Activated CD4-positive, alpha-beta memory T cell treated with anti-CD3 and anti-CD28 coated beads, Interleukin-2, amount 10 ng/mL, durations not matched to agents 7 days and 5 days (primary cell): ENCODE measurements at regions not wholly inside any gene's neighbourhood (a gene's known extent, or its start where the extent isn't known, plus 50 kb on each side); places are given as distances from the start of the nearest gene placed in this dataset.

Experiments
- CTCF ChIA-PET: fragments of 350-600 bp; sonication (Branson Sonifier 250); formaldehyde crosslinking; loops from one replicate; lab custom pipeline; 2021; ENCODE audit warnings: antibody characterized with exemption, inconsistent platforms; lab: Charles Lee
- POLR2A ChIA-PET: fragments of 350-600 bp; sonication (Branson Sonifier 250); formaldehyde crosslinking; loops from one replicate; lab custom pipeline; 2021; ENCODE audit warnings: antibody characterized with exemption; lab: Charles Lee
- DNase-seq: peaks from one replicate; pipeline ENCODE4 v3.0.0-alpha.2; 2020
- H3K27ac Mint-ChIP-seq: one replicate; pipeline ENCODE4 v1.8.0; 2021; ENCODE audit warnings: mild to moderate bottlenecking, mixed read lengths
- H3K27me3 Mint-ChIP-seq: one replicate; pipeline ENCODE4 v1.8.0; 2021; ENCODE audit warnings: mixed read lengths
- H3K36me3 Mint-ChIP-seq: one replicate; pipeline ENCODE4 v1.8.0; 2021; ENCODE audit warnings: low read depth, mixed read lengths
- H3K4me1 Mint-ChIP-seq: one replicate; pipeline ENCODE4 v1.8.0; 2021; ENCODE audit warnings: mixed read lengths
- H3K4me3 Mint-ChIP-seq: one replicate; pipeline ENCODE4 v1.8.0; 2021; ENCODE audit warnings: mild to moderate bottlenecking, mixed read lengths
- H3K9me3 Mint-ChIP-seq: one replicate; pipeline ENCODE4 v1.8.0; 2021; ENCODE audit warnings: mixed read lengths

DNA sequence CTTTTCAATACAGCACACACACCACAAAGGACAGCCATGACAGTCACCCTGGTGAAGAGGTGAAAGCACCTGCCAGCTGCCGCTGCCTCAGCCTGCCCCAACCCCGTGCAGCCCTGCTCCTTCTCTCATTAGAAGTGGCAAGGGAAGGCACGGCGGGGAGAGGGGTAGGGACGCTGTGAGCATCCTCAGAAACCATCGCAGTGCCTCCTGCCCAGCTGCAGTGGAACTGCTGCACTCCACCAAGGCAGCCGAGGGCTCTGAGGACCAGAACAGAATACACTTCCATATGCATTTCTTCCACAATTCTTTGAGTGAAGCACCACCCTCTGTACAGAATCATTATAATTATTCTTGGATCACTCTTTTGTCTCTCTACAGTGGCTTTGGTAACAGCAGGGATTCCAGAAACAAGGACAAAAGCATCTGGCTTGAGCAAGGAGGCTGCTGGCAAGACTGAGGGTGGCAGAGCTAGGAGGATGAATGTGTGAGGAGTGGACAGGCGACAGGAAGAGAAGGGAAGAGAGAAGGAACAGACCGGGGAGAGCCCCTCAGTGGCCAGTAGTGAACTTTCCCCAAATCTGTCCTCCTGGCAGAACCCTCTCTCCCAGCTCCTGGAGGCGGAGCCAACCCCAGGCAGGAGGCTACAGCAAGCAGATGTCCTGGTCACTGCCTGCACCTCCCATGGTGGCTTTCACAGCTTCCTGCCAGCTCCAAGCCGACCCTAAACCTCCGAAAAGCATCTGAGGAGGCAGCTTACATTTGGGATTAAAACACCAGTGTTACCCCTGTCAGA, 73.2 kb downstream of the MTNR1A start:
- Mint-ChIP-seq H3K27me3 (no peaks in the 10 kb centered on the region), H3K27ac (no peak overlapping the region), H3K9me3 (no peaks in the 10 kb centered on the region), H3K4me3 (no peak overlapping the region), H3K36me3 (no peaks in the 10 kb centered on the region), H3K4me1 (no peaks in the 10 kb centered on the region)
- POLR2A ChIA-PET = no interaction called here
- CTCF ChIA-PET = no interaction called here
- no peak for DNase-seq

DNA sequence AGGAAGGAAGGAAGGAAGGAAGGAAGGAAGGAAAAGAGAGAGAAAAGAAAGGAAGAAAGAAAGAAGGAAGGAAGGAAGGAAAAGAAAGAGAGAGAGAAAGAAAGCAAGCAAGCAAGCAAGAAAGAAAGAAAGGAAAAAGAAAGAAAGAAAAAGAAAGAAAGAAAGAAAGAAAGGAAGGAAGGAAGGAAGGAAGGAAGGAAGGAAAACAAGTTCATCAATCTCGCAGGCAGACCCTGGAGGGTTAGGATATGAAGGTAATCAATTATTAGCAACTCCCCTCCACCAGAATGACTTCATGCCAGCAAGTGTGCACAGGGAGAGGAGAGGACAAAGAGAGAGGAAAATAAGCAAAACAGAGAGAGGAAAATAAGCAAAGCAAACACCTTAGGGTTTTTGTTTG, 80.2 kb downstream of the MTNR1A start:
- no peak for DNase-seq
- no peaks in the 10 kb centered on the region for H3K4me1 Mint-ChIP-seq
- no peak overlapping the region for H3K27ac Mint-ChIP-seq
- H3K9me3 Mint-ChIP-seq = no peaks in the 10 kb centered on the region
- no peaks in the 10 kb centered on the region for H3K36me3 Mint-ChIP-seq
- ChIA-PET POLR2A (no interaction called here), CTCF (no interaction called here)
- no peak overlapping the region for H3K4me3 Mint-ChIP-seq
- no peaks in the 10 kb centered on the region for H3K27me3 Mint-ChIP-seq

DNA sequence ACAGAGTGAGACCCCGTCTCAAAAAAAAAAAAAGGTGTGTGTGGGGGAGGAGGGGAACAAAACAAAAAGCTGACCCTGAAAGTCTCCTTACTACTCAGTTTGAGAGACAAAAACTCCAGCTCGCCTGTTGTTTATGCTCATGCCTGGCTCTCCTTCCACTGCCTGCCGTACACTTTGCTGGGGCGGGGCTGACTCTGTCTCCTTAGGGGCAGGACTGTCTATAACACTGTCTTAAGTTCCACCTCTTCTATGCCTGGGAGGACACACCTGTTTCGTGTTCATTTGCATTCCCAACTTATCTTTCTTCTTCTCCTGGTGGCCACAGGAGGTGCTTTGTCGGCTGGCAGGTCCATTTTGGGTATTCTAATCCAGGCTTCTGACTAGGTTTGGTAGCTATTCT, 81.4 kb downstream of the MTNR1A start:
- Mint-ChIP-seq H3K36me3 (no peaks in the 10 kb centered on the region), H3K27ac (no peak overlapping the region), H3K9me3 (no peaks in the 10 kb centered on the region), H3K4me3 (no peak overlapping the region), H3K27me3 (no peaks in the 10 kb centered on the region), H3K4me1 (no peaks in the 10 kb centered on the region)
- ChIA-PET CTCF (interaction anchor here (1.1 kb wide), 1 partner anchor 113 kb away, joined by 4 read pairs; no protein-coding TSS in a partner anchor), POLR2A (no interaction called here)
- no peak for DNase-seq

DNA sequence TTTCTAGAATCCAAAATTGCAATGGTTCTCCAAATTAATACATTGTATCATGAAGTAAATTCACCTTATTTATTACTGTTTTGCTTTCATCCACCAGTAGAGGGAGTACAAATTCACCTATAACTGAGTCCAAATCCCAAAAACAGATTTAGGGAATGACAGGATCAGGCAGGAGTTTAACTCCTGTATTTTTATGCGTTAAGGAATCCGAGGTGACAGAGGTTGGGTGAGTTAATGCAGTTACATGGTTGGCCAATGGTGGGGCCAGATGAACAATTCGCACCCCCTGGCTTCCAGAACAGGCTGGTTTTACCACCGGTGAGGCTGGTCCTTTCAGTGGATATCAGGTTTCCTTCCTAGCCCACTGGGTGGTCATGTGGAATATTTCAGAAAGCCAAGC, 82.4 kb downstream of the MTNR1A start:
- no peak overlapping the region for H3K27ac Mint-ChIP-seq
- no peaks in the 10 kb centered on the region for H3K27me3 Mint-ChIP-seq
- H3K36me3 Mint-ChIP-seq = no peaks in the 10 kb centered on the region
- POLR2A ChIA-PET = no interaction called here
- CTCF ChIA-PET = no interaction called here
- no peak overlapping the region for H3K4me3 Mint-ChIP-seq
- no peak for DNase-seq
- no peaks in the 10 kb centered on the region for H3K4me1 Mint-ChIP-seq
- H3K9me3 Mint-ChIP-seq = no peaks in the 10 kb centered on the region

DNA sequence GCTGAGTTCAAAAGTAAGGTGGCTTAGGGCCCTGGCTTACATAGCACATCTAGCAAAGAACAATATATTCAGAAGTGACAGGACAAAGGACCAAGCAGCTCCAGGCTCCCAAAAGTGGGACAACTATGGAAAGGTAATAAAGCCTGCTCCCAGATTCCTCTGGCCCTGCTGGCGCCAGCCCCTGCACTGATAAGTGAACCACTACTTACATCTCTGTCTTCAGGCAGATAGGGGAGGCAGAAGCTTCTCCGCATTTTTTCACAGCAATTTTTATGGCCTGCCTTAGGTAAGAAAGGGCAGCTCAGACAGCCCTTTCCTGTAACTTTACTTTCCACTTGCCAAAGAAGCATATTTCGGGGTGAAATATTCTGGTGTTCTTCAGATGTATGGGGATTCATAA, 83.9 kb downstream of the MTNR1A start:
- no peak overlapping the region for H3K4me3 Mint-ChIP-seq
- no peak overlapping the region for H3K27ac Mint-ChIP-seq
- no peaks in the 10 kb centered on the region for H3K9me3 Mint-ChIP-seq
- ChIA-PET CTCF (no interaction called here), POLR2A (no interaction called here)
- no peaks in the 10 kb centered on the region for H3K4me1 Mint-ChIP-seq
- H3K27me3 Mint-ChIP-seq = no peaks in the 10 kb centered on the region
- H3K36me3 Mint-ChIP-seq = no peaks in the 10 kb centered on the region
- no peak for DNase-seq

DNA sequence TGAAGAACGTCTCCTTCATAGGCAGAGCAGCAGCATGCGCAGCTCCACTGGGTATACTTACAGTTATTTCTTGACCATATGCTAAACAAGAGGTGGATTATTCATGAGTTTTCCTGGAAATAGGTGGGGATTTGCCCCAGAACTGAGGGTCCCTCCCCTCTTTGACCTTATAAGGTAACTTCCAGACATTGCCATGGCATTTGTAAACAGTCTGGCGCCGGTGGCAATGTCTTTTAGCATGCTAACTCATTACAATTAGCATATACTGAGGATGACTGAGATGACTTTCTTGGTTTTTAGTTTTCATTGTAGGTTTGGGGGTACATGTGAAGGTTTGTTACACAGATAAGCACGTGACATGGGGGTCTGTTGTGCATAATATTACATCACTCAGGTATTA, 97.3 kb downstream of the MTNR1A start:
- DNase-seq = no peak
- H3K27ac Mint-ChIP-seq = no peak overlapping the region
- CTCF ChIA-PET = no interaction called here
- no peaks in the 10 kb centered on the region for H3K27me3 Mint-ChIP-seq
- no peaks in the 10 kb centered on the region for H3K4me1 Mint-ChIP-seq
- no peaks in the 10 kb centered on the region for H3K36me3 Mint-ChIP-seq
- no peak overlapping the region for H3K4me3 Mint-ChIP-seq
- POLR2A ChIA-PET = no interaction called here
- H3K9me3 Mint-ChIP-seq = peaks cover 2% of the 10 kb centered on the region

DNA sequence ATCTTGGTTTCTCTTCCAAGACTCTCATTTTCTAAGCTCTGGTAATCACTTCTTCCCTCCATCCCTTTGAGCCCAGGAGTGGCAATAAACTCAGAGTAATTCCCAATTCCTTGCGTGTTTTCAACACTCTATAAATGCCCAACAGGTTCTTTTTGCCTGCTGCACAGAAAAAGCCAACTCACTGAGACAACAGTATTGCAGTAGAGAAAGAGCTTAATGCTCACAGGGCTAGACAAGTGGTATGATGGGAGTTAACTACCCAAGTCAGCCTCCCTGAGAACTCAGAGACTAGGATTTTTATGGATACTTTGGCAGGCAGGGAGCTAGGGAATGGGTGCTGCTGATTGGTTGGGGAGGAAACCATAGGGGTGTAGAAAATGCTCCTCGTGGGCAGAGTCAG, 103.4 kb downstream of the MTNR1A start:
- H3K4me1 Mint-ChIP-seq = no peaks in the 10 kb centered on the region
- ChIA-PET CTCF (no interaction called here), POLR2A (no interaction called here)
- no peak overlapping the region for H3K27ac Mint-ChIP-seq
- peaks cover 28% of the 10 kb centered on the region for H3K9me3 Mint-ChIP-seq
- H3K27me3 Mint-ChIP-seq = no peaks in the 10 kb centered on the region
- no peak for DNase-seq
- no peak overlapping the region for H3K4me3 Mint-ChIP-seq
- no peaks in the 10 kb centered on the region for H3K36me3 Mint-ChIP-seq

DNA sequence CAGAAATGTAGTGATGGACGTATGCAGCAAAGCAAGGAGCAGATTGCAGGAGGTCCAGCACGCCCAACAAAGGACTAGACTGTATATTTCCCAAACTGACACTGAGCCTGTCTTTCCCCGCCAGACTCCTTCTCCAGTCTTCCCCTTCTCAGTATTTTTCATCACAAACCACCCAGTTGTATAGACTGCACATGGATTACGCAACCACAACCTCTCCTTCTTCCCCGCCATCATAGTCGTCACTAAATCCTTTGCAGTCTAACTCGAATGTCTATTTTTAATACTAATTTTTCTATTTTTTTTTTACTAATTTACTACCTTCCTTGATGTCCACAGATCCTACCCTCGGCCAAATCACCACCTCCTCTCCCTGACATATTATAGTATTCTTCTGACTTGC, 105.4 kb downstream of the MTNR1A start:
- Mint-ChIP-seq H3K4me1 (no peaks in the 10 kb centered on the region), H3K27ac (no peak overlapping the region), H3K4me3 (no peak overlapping the region), H3K9me3 (peaks cover 28% of the 10 kb centered on the region), H3K36me3 (no peaks in the 10 kb centered on the region), H3K27me3 (no peaks in the 10 kb centered on the region)
- CTCF ChIA-PET = no interaction called here
- no peak for DNase-seq
- POLR2A ChIA-PET = no interaction called here

DNA sequence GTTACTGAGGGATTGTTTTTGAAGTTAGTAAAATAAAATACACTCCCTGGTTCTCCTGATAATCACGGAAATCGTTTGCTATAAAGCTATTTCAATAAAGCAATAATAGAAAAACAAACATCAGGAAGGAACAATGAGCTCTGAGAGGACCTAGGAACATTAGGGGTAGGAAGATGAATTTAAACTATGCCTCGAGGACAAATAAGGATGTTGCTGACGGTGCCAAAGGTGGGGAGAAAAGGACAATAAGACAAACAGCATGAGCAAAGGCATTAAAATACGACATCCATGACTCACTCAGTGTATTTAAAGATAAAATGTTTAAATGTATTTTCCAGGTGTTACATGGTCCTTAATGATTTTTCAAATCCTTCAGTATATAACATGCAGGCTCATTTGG, 110.3 kb downstream of the MTNR1A start:
- H3K27ac Mint-ChIP-seq = no peak overlapping the region
- ChIA-PET POLR2A (no interaction called here), CTCF (no interaction called here)
- no peaks in the 10 kb centered on the region for H3K27me3 Mint-ChIP-seq
- H3K4me1 Mint-ChIP-seq = no peaks in the 10 kb centered on the region
- H3K36me3 Mint-ChIP-seq = no peaks in the 10 kb centered on the region
- no peak for DNase-seq
- H3K9me3 Mint-ChIP-seq = no peaks in the 10 kb centered on the region
- no peak overlapping the region for H3K4me3 Mint-ChIP-seq

DNA sequence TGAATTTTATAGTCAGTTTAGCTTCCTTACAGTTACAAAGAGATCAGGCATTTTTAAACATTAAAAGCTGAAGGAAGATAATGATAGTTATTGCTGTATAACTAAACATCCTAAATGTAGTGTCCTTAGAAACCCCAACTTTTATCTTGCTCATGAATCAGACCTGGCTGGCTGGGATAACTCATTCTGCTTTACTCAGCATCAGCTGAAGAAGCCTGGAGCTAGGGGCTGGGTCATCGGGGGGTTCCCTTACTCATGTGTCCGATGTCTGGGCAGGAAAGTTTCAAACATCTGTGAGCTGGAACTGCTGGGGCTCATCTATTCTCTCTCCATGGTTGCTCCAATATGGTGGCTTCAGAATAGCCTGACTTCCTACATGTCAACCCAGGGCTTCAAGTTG, 113.9 kb downstream of the MTNR1A start:
- H3K36me3 Mint-ChIP-seq = no peaks in the 10 kb centered on the region
- ChIA-PET POLR2A (no interaction called here), CTCF (no interaction called here)
- H3K27ac Mint-ChIP-seq = no peak overlapping the region
- H3K4me3 Mint-ChIP-seq = no peak overlapping the region
- H3K4me1 Mint-ChIP-seq = no peaks in the 10 kb centered on the region
- DNase-seq = no peak
- no peaks in the 10 kb centered on the region for H3K27me3 Mint-ChIP-seq
- peaks cover under 1% of the 10 kb centered on the region for H3K9me3 Mint-ChIP-seq

DNA sequence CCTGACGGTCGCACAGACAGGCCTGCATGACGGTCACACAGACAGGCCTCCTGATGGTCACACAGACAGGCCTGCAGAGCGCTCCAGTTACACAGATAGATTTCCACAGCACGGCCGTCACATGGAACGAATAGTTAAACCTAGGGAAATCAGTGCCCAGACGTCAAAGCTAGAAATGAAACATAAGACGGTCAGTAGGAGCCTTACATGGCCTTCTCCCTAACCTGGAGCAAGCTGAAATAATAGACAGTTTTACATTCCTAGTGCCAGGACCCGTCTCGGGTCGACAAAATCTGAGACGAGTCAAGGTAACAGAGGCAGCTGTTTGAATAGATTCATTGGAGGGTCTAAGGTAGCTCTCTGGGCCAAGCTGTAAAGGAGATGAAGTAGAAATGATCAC, 126.9 kb downstream of the MTNR1A start:
- Mint-ChIP-seq H3K27ac (no peak overlapping the region), H3K9me3 (peaks cover 3% of the 10 kb centered on the region), H3K27me3 (no peaks in the 10 kb centered on the region), H3K4me3 (no peak overlapping the region), H3K36me3 (no peaks in the 10 kb centered on the region), H3K4me1 (no peaks in the 10 kb centered on the region)
- ChIA-PET CTCF (no interaction called here), POLR2A (no interaction called here)
- DNase-seq = no peak

DNA sequence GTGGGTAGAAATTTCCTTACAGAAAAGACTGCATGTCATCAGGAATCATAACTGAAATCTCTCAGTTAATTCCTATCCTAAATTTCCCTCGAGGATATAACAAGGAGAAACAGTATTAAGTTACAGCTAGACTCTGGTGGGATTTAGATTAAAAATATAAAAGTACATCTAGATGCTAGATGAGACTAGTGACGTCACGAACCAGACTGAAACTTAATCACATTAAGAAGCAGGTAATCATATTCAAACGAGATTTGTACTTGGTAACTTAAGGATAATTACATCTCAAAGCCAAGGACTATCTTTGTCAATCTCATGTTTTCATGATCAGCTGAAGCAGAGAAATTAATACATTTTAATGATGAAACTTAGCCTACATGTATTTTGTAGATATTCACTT, 130.6 kb downstream of the MTNR1A start:
- no peak for DNase-seq
- no peaks in the 10 kb centered on the region for H3K27me3 Mint-ChIP-seq
- no peaks in the 10 kb centered on the region for H3K4me1 Mint-ChIP-seq
- no peaks in the 10 kb centered on the region for H3K36me3 Mint-ChIP-seq
- H3K9me3 Mint-ChIP-seq = no peaks in the 10 kb centered on the region
- ChIA-PET POLR2A (no interaction called here), CTCF (no interaction called here)
- no peak overlapping the region for H3K27ac Mint-ChIP-seq
- H3K4me3 Mint-ChIP-seq = no peak overlapping the region

DNA sequence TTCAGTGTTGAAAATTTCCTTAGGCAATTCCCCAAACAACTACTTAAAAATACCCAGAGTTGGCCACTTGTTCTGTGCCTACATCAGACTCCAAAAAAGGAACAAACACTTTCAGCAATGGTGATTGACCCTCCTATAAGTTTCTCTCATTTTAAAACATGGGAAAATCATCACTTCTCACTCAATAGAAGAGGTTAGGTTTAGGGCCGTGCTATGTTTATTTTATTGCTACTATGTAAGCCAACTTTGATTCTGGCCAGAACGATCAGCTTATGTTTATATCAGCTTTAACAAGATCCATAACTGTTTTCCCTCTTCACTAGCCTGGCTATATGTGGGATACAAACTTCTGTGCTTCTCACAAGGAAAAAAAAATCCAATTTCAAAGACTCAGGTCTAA, 133.1 kb downstream of the MTNR1A start:
- H3K36me3 Mint-ChIP-seq = no peaks in the 10 kb centered on the region
- H3K27me3 Mint-ChIP-seq = no peaks in the 10 kb centered on the region
- no peak overlapping the region for H3K27ac Mint-ChIP-seq
- POLR2A ChIA-PET = no interaction called here
- H3K9me3 Mint-ChIP-seq = no peaks in the 10 kb centered on the region
- CTCF ChIA-PET = no interaction called here
- no peak for DNase-seq
- H3K4me3 Mint-ChIP-seq = no peak overlapping the region
- H3K4me1 Mint-ChIP-seq = no peaks in the 10 kb centered on the region

DNA sequence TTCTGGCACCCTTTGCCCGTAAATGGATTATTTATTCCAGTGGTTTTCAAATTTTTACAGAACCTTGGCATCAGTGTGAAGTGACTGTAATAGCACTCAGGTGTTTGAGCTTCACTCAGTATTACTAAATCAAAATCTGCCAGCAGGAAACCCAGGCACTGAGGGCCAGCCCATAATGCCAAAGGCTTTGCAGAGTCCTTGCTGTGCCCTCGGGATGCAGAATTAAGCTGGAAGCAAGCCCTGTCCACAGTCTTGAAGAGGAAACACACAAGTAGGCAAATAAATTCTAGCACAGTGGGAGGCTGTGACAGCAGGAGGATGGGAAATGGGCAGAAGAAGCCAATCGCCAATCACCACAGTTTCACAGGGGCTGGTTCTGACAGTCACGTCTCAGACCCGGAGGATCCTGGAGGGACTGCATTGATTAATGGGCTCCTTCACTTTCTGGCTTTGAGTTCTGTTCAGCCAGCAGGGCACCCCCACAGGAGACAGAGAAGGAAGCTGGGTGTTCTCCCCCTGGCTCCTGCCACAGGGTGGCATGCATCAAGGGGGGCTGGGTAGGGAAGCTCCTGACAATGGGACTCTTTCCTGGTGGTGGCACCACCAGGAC, 138.8 kb downstream of the MTNR1A start:
- H3K4me1 Mint-ChIP-seq = no peaks in the 10 kb centered on the region
- ChIA-PET CTCF (no interaction called here), POLR2A (no interaction called here)
- H3K9me3 Mint-ChIP-seq = no peaks in the 10 kb centered on the region
- H3K27ac Mint-ChIP-seq = no peak overlapping the region
- peaks cover 1% of the 10 kb centered on the region for H3K27me3 Mint-ChIP-seq
- no peaks in the 10 kb centered on the region for H3K36me3 Mint-ChIP-seq
- no peak for DNase-seq
- no peak overlapping the region for H3K4me3 Mint-ChIP-seq
